Trophoblast cell (in vitro differentiated cells and primary cell): ENCODE measurements at regions not wholly inside any gene's neighbourhood (a gene's known extent, or its start where the extent isn't known, plus 50 kb on each side); places are given as distances from the start of the nearest gene placed in this dataset.

Experiments used
- DNase-seq, 2 donors: peaks; one replicate each; pipeline ENCODE4 v3.0.0-alpha.2; 2016
- H2AFZ ChIP-seq: 2 replicates; pipeline ENCODE4 v1.6.1; 2013; ENCODE audit warnings: low read length, moderate library complexity, mild to moderate bottlenecking; ENCODE audit not compliant: insufficient read depth, poor library complexity
- H2AK5ac ChIP-seq: 2 replicates; pipeline ENCODE4 v1.6.1; 2013; ENCODE audit warnings: mild to moderate bottlenecking, low read length
- H2BK120ac ChIP-seq: 2 replicates; pipeline ENCODE4 v1.6.1; 2013; ENCODE audit warnings: low read length, mild to moderate bottlenecking, moderate library complexity; ENCODE audit not compliant: insufficient read depth, poor library complexity
- H2BK12ac ChIP-seq: 2 replicates; pipeline ENCODE4 v1.6.1; 2013; ENCODE audit warnings: mild to moderate bottlenecking, low read length, moderate library complexity
- H2BK5ac ChIP-seq: 2 replicates; pipeline ENCODE4 v1.6.1; 2013; ENCODE audit warnings: low read length, low read depth, moderate library complexity, mild to moderate bottlenecking; ENCODE audit not compliant: poor library complexity
- H3K14ac ChIP-seq: 2 replicates; pipeline ENCODE4 v1.6.1; 2013; ENCODE audit warnings: mild to moderate bottlenecking, low read length
- H3K18ac ChIP-seq: 2 replicates; pipeline ENCODE4 v1.6.1; 2013; ENCODE audit warnings: mild to moderate bottlenecking, low read length
- H3K23ac ChIP-seq: 2 replicates; pipeline ENCODE4 v1.6.1; 2013; ENCODE audit warnings: low read length
- H3K27ac ChIP-seq: 2 replicates; pipeline ENCODE4 v1.5.1; 2013; ENCODE audit warnings: low read depth, mild to moderate bottlenecking, inconsistent platforms, low read length, moderate library complexity
- H3K27me3 ChIP-seq: 2 replicates; pipeline ENCODE4 v1.6.1; 2013; ENCODE audit warnings: inconsistent platforms, mild to moderate bottlenecking, low read length, moderate library complexity; ENCODE audit not compliant: insufficient read depth
- H3K36me3 ChIP-seq, 2 experiments: 1 replicate in 1 of 2; 2 replicates in 1 of 2; pipeline ENCODE4 v1.6.1; 2013; ENCODE audit warnings: low read length in 2 of 2, mild to moderate bottlenecking in 2 of 2, moderate library complexity in 1 of 2; ENCODE audit not compliant: insufficient read depth in 2 of 2, control insufficient read depth in 1 of 2
- H3K4ac ChIP-seq: 2 replicates; pipeline ENCODE4 v1.6.1; 2013; ENCODE audit warnings: low read depth, mild to moderate bottlenecking, low read length, moderate library complexity
- H3K4me1 ChIP-seq, 2 experiments: 1 replicate in 1 of 2; 2 replicates in 1 of 2; pipeline ENCODE4 v1.6.1; 2013; ENCODE audit warnings: low read length in 2 of 2, mild to moderate bottlenecking in 2 of 2, moderate library complexity in 1 of 2; ENCODE audit not compliant: insufficient read depth in 2 of 2, control insufficient read depth in 1 of 2
- H3K4me2 ChIP-seq: 2 replicates; pipeline ENCODE4 v1.6.1; 2013; ENCODE audit warnings: inconsistent platforms, mild to moderate bottlenecking, low read length, moderate library complexity
- H3K4me3 ChIP-seq: 2 replicates; pipeline ENCODE4 v1.5.1; 2013; ENCODE audit warnings: mild to moderate bottlenecking, low read depth, low read length, inconsistent platforms
- H3K79me1 ChIP-seq: one replicate; pipeline ENCODE4 v1.6.1; 2013; ENCODE audit warnings: low read length
- H3K79me2 ChIP-seq: 2 replicates; pipeline ENCODE4 v1.6.1; 2013; ENCODE audit warnings: low read length, mild to moderate bottlenecking; ENCODE audit not compliant: control insufficient read depth, insufficient read depth, poor library complexity
- H3K9ac ChIP-seq: 2 replicates; pipeline ENCODE4 v1.6.1; 2013; ENCODE audit warnings: mild to moderate bottlenecking, low read length
- H3K9me3 ChIP-seq: 2 replicates; pipeline ENCODE4 v1.6.1; 2013; ENCODE audit warnings: low read depth, mild to moderate bottlenecking, control low read depth, inconsistent platforms, low read length; ENCODE audit not compliant: insufficient read depth
- H4K12ac ChIP-seq: 2 replicates; pipeline ENCODE4 v1.6.1; 2013; ENCODE audit warnings: low read depth, mild to moderate bottlenecking, low read length, moderate library complexity
- H4K8ac ChIP-seq: 2 replicates; pipeline ENCODE4 v1.6.1; 2013; ENCODE audit warnings: low read depth, mild to moderate bottlenecking, low read length, moderate library complexity
- H4K91ac ChIP-seq: one replicate; pipeline ENCODE4 v1.6.1; 2013; ENCODE audit warnings: low read depth, mild to moderate bottlenecking, low read length, moderate library complexity
- WGBS: extraction: QIAGEN DNeasy Blood & Tissue Kit; methylation state at CpG from one replicate; pipeline ENCODE4 v1.1.7; 2013; ENCODE audit warnings: missing lambda C conversion rate; ENCODE audit not compliant: insufficient read length, insufficient coverage; ENCODE audit errors: extremely low coverage; 5-methylcytosine and 5-hydroxymethylcytosine counted together

GRCh38 chr5:156042726-156043125 is 284.2 kb upstream of the SGCD start:
- Histone ChIP-seq H4K91ac (no peak overlapping the region), H3K4me3 (no peak overlapping the region), H3K79me1 (no peaks in the 10 kb centered on the region), H3K9me3 (no peaks in the 10 kb centered on the region), H3K18ac (no peak overlapping the region), H3K4me1 (no peaks in the 10 kb centered on the region), H2BK12ac (no peak overlapping the region), H3K23ac (no peak overlapping the region), H3K27ac (no peak overlapping the region), H2AK5ac (no peak overlapping the region), H3K79me2 (no peaks in the 10 kb centered on the region), H3K27me3 (no peaks in the 10 kb centered on the region), H3K36me3 (no peaks in the 10 kb centered on the region), H4K12ac (no peak overlapping the region), H2BK5ac (no peak overlapping the region), H2AFZ (no peak overlapping the region), H2BK120ac (no peak overlapping the region), H3K14ac (no peak overlapping the region), H3K9ac (no peak overlapping the region), H3K4me2 (no peak overlapping the region), H3K4ac (no peak overlapping the region), H4K8ac (no peak overlapping the region)
- no CpG with 5 or more reads among the region's 1 CpG for WGBS
- DNase-seq, result no peak

GRCh38 chr5:156043351-156043750 is 283.6 kb upstream of the SGCD start:
- no peak overlapping the region for H3K9ac ChIP-seq
- H3K4me2 ChIP-seq, result no peak overlapping the region
- no peak overlapping the region for H4K91ac ChIP-seq
- no peak overlapping the region for H3K4me3 ChIP-seq
- no peak overlapping the region for H3K4ac ChIP-seq
- no peak overlapping the region for H2AK5ac ChIP-seq
- no peak overlapping the region for H2BK120ac ChIP-seq
- no peak overlapping the region for H4K8ac ChIP-seq
- no peaks in the 10 kb centered on the region for H3K36me3 ChIP-seq
- H3K23ac ChIP-seq, result no peak overlapping the region
- no peak overlapping the region for H3K27ac ChIP-seq
- no peak overlapping the region for H4K12ac ChIP-seq
- no peaks in the 10 kb centered on the region for H3K9me3 ChIP-seq
- no peaks in the 10 kb centered on the region for H3K79me2 ChIP-seq
- no peak overlapping the region for H2BK12ac ChIP-seq
- H2BK5ac ChIP-seq, result no peak overlapping the region
- no peaks in the 10 kb centered on the region for H3K4me1 ChIP-seq
- no peak overlapping the region for H2AFZ ChIP-seq
- no peak overlapping the region for H3K14ac ChIP-seq
- H3K79me1 ChIP-seq, result no peaks in the 10 kb centered on the region
- H3K27me3 ChIP-seq, result no peaks in the 10 kb centered on the region
- DNase-seq, result no peak
- no peak overlapping the region for H3K18ac ChIP-seq

- no peak overlapping the region for H4K12ac ChIP-seq
- no peak overlapping the region for H2AK5ac ChIP-seq
- H3K4me2 ChIP-seq, result no peak overlapping the region
- no peak overlapping the region for H2BK120ac ChIP-seq
- no peak for DNase-seq
- H3K14ac ChIP-seq, result no peak overlapping the region
- no peak overlapping the region for H3K4me3 ChIP-seq
- no peak overlapping the region for H3K9ac ChIP-seq
- no peaks in the 10 kb centered on the region for H3K27me3 ChIP-seq
- H3K36me3 ChIP-seq, result no peaks in the 10 kb centered on the region
- no peak overlapping the region for H2BK5ac ChIP-seq
- no peaks in the 10 kb centered on the region for H3K79me1 ChIP-seq
- no peaks in the 10 kb centered on the region for H3K4me1 ChIP-seq
- H3K4ac ChIP-seq, result no peak overlapping the region
- H3K27ac ChIP-seq, result no peak overlapping the region
- H4K91ac ChIP-seq, result no peak overlapping the region
- no CpG with 5 or more reads among the region's 3 CpGs for WGBS
- no peak overlapping the region for H2BK12ac ChIP-seq
- no peak overlapping the region for H2AFZ ChIP-seq
- no peaks in the 10 kb centered on the region for H3K9me3 ChIP-seq
- no peaks in the 10 kb centered on the region for H3K79me2 ChIP-seq
- H4K8ac ChIP-seq, result no peak overlapping the region
- H3K23ac ChIP-seq, result no peak overlapping the region
- H3K18ac ChIP-seq, result no peak overlapping the region
Observed at GRCh38 chr5:156051972-156052371, 275.0 kb upstream of the SGCD start.

- no peak overlapping the region for H2BK120ac ChIP-seq
- H3K27ac ChIP-seq, result no peak overlapping the region
- no peaks in the 10 kb centered on the region for H3K79me2 ChIP-seq
- H3K79me1 ChIP-seq, result no peaks in the 10 kb centered on the region
- no peaks in the 10 kb centered on the region for H3K4me1 ChIP-seq
- no peak overlapping the region for H3K18ac ChIP-seq
- H2AK5ac ChIP-seq, result no peak overlapping the region
- no CpG with 5 or more reads among the region's 1 CpG for WGBS
- no peak overlapping the region for H4K8ac ChIP-seq
- no peak overlapping the region for H3K4me3 ChIP-seq
- no peak overlapping the region for H3K23ac ChIP-seq
- no peaks in the 10 kb centered on the region for H3K27me3 ChIP-seq
- H3K4ac ChIP-seq, result no peak overlapping the region
- no peaks in the 10 kb centered on the region for H3K36me3 ChIP-seq
- no peak overlapping the region for H2AFZ ChIP-seq
- no peak for DNase-seq
- no peak overlapping the region for H3K4me2 ChIP-seq
- no peak overlapping the region for H2BK12ac ChIP-seq
- no peaks in the 10 kb centered on the region for H3K9me3 ChIP-seq
- H2BK5ac ChIP-seq, result no peak overlapping the region
- H3K9ac ChIP-seq, result no peak overlapping the region
- no peak overlapping the region for H4K91ac ChIP-seq
- no peak overlapping the region for H4K12ac ChIP-seq
- H3K14ac ChIP-seq, result no peak overlapping the region
Observed at GRCh38 chr5:156052656-156053055, 274.3 kb upstream of the SGCD start.

- H4K8ac ChIP-seq, result no peak overlapping the region
- H2BK120ac ChIP-seq, result no peak overlapping the region
- no peaks in the 10 kb centered on the region for H3K4me1 ChIP-seq
- no peak for DNase-seq
- H3K4me3 ChIP-seq, result no peak overlapping the region
- no peak overlapping the region for H3K18ac ChIP-seq
- H2BK5ac ChIP-seq, result no peak overlapping the region
- H3K9ac ChIP-seq, result no peak overlapping the region
- H2AFZ ChIP-seq, result no peak overlapping the region
- H3K14ac ChIP-seq, result no peak overlapping the region
- no peak overlapping the region for H3K4me2 ChIP-seq
- no peak overlapping the region for H4K91ac ChIP-seq
- H4K12ac ChIP-seq, result no peak overlapping the region
- no CpG with 5 or more reads among the region's 2 CpGs for WGBS
- H3K23ac ChIP-seq, result no peak overlapping the region
- no peaks in the 10 kb centered on the region for H3K27me3 ChIP-seq
- no peak overlapping the region for H3K4ac ChIP-seq
- H3K79me2 ChIP-seq, result no peaks in the 10 kb centered on the region
- no peak overlapping the region for H3K27ac ChIP-seq
- no peak overlapping the region for H2AK5ac ChIP-seq
- no peak overlapping the region for H2BK12ac ChIP-seq
- H3K9me3 ChIP-seq, result no peaks in the 10 kb centered on the region
- no peaks in the 10 kb centered on the region for H3K36me3 ChIP-seq
- no peaks in the 10 kb centered on the region for H3K79me1 ChIP-seq
Observed at GRCh38 chr5:156053056-156053455, 273.9 kb upstream of the SGCD start.
